ENCODE measurements at regions not wholly inside any gene's neighbourhood (a gene's known extent, or its start where the extent isn't known, plus 50 kb on each side); places are given as distances from the start of the nearest gene placed in this dataset.

GRCh38 chr10:78205457-78206016 lies 171.9 kb downstream of the RPS24 start:
- TF ChIP-seq, protein P1, sequence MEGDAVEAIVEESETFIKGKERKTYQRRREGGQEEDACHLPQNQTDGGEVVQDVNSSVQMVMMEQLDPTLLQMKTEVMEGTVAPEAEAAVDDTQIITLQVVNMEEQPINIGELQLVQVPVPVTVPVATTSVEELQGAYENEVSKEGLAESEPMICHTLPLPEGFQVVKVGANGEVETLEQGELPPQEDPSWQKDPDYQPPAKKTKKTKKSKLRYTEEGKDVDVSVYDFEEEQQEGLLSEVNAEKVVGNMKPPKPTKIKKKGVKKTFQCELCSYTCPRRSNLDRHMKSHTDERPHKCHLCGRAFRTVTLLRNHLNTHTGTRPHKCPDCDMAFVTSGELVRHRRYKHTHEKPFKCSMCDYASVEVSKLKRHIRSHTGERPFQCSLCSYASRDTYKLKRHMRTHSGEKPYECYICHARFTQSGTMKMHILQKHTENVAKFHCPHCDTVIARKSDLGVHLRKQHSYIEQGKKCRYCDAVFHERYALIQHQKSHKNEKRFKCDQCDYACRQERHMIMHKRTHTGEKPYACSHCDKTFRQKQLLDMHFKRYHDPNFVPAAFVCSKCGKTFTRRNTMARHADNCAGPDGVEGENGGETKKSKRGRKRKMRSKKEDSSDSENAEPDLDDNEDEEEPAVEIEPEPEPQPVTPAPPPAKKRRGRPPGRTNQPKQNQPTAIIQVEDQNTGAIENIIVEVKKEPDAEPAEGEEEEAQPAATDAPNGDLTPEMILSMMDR (IDR thresholded peaks at IDR 0.05), result no peak
- TF ChIP-seq POLR2A (IDR thresholded peaks at IDR 0.05), result no peak
